AG09319 (cell line): ENCODE measurements at regions not wholly inside any gene's neighbourhood (a gene's known extent, or its start where the extent isn't known, plus 50 kb on each side); places are given as distances from the start of the nearest gene placed in this dataset.

Source experiments
- DNase-seq: peaks from one replicate; pipeline ENCODE4 v3.0.0-alpha.2; 2010; ENCODE audit warnings: low read depth; ENCODE audit errors: extremely low read depth
- CTCF ChIP-seq: IDR thresholded peaks from 2 replicates; pipeline ENCODE4 v1.5.1; 2011; ENCODE audit warnings: low read depth, mild to moderate bottlenecking, inconsistent platforms, low read length, moderate library complexity

- TF ChIP-seq CTCF, result no peak
- no peak for DNase-seq
These were observed 588.7 kb downstream of the CCER1 start for GRCh38 chr12:90366286-90366685.

GRCh38 chr12:90360300-90360699 is 594.7 kb downstream of the CCER1 start:
- TF ChIP-seq CTCF, result no peak
- no peak for DNase-seq

GRCh38 chr12:90355711-90356355 is 599.1 kb downstream of the CCER1 start:
- no peak for DNase-seq
- TF ChIP-seq CTCF, result no peak

GRCh38 chr12:90343966-90344365 is 611.0 kb downstream of the CCER1 start:
- no peak for TF ChIP-seq CTCF
- no peak for DNase-seq

GRCh38 chr12:90342081-90342480 is 612.9 kb downstream of the CCER1 start:
- TF ChIP-seq CTCF, result no peak
- no peak for DNase-seq

- no peak for DNase-seq
- no peak for TF ChIP-seq CTCF
These were observed 615.1 kb downstream of the CCER1 start for GRCh38 chr12:90339837-90340236.

GRCh38 chr12:90338365-90338764 is 616.6 kb downstream of the CCER1 start:
- no peak for DNase-seq
- no peak for TF ChIP-seq CTCF
